Keratinocyte (primary cell): ENCODE measurements at regions not wholly inside any gene's neighbourhood (a gene's known extent, or its start where the extent isn't known, plus 50 kb on each side); places are given as distances from the start of the nearest gene placed in this dataset.

Experiments used
- CTCF ChIP-seq, 3 experiments: IDR thresholded peaks in 1 of 3; conservative IDR thresholded peaks in 1 of 3; optimal IDR thresholded peaks in 1 of 3; 2 replicates in 2 of 3; 3 replicates in 1 of 3; pipeline versions ENCODE3 to v1.5.1; 2011; ENCODE audit warnings: low read length in 3 of 3, mild to moderate bottlenecking in 3 of 3, moderate library complexity in 2 of 3, control low read depth in 1 of 3, inconsistent platforms in 1 of 3; ENCODE audit not compliant: insufficient read depth in 2 of 3; ENCODE audit errors: extremely low read depth in 1 of 3
- EZH2 ChIP-seq: IDR thresholded peaks from one replicate; pipeline ENCODE4 v1.6.1; 2012; ENCODE audit warnings: inconsistent platforms, mild to moderate bottlenecking, low read length, moderate library complexity

- TF ChIP-seq CTCF (optimal IDR thresholded peaks at IDR 0.05 in 1 of 3, IDR thresholded peaks at IDR 0.05 in 1 of 3, conservative IDR thresholded peaks at IDR 0.05 in 1 of 3; ENCODE audit: extremely low read depth in 1 of 3, insufficient read depth in 2 of 3, low read length in 3 of 3) (no peak), EZH2 (no peak)
Measured at GRCh38 chr4:23991444-23991843, 101.6 kb upstream of the PPARGC1A start.
